ENCODE measurements at regions not wholly inside any gene's neighbourhood (a gene's known extent, or its start where the extent isn't known, plus 50 kb on each side); places are given as distances from the start of the nearest gene placed in this dataset.

- intact Hi-C loops (cut with micrococcal nuclease), result no loop called here
- H3K9me3 Mint-ChIP-seq, result no peaks in the 10 kb centered on the region
- ATAC-seq (ENCODE audit: low read depth), result no peak
- no peak overlapping the region for H3K4me3 Mint-ChIP-seq
- H3K36me3 Mint-ChIP-seq (ENCODE audit: low read depth), result no peaks in the 10 kb centered on the region
- CTCF ChIA-PET, result no interaction called here
- POLR2A ChIA-PET, result no interaction called here
- H3K27ac Mint-ChIP-seq, result no peak overlapping the region
- no peaks in the 10 kb centered on the region for H3K4me1 Mint-ChIP-seq
- H3K27me3 Mint-ChIP-seq, result no peaks in the 10 kb centered on the region
- DNase-seq, result no peak
- no peak for TF ChIP-seq CTCF (IDR thresholded peaks at IDR 0.05)
Observed at GRCh38 chr3:165336786-165337185, 140.6 kb upstream of the SLITRK3 start.
